ENCODE measurements at regions not wholly inside any gene's neighbourhood (a gene's known extent, or its start where the extent isn't known, plus 50 kb on each side); places are given as distances from the start of the nearest gene placed in this dataset.
"Not testable (repeated sequence)": the region's sequence is repeated elsewhere in the genome, so short reads cannot be mapped to it uniquely, and the experiment has no call there.

DNA sequence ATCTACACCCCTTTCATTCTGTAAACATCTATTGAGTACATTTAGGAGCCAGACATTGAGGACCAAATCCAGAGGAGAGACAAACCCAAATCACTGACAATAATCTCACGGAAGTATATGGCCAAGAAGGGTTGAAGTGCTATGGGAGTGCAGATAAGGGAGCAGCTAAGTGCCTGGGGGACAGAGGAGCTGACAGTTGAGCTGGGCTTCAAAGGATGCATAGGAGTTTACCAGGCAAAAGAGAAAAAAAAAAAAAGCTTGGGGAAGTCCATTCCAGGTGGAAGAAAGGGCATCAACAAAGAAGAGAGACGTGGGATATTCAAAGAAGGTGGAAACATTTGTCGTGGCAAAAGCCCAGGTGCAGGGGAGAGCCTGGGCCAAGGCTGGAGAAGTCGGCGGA, 60.5 kb upstream of the NANOS1 start:
- no peak for DNase-seq

GRCh38 chr10:118970770-118971169, 58.7 kb upstream of the NANOS1 start:
- DNase-seq: no peak

DNA sequence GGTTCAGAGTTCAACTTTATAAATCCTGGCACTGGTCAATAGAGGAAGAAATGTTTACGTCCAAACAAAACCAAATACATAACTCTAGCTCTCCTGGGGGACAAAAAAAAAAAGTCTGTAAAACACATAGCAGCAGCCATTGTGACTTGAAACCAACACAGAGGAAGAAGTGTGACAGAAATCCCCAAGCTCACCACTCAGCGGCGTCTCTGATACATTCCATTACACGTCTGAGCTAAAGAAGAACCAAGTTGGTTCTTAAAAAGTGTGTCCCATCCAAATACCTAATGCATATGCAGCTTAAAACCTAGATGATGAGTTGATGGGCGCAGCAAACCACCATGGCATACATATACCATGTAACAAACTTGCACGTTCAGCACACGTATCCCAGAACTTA, 58.3 kb upstream of the NANOS1 start:
- no peak for DNase-seq

GRCh38 chr10:118971876-118972275, 57.6 kb upstream of the NANOS1 start:
- no peak for DNase-seq

DNA sequence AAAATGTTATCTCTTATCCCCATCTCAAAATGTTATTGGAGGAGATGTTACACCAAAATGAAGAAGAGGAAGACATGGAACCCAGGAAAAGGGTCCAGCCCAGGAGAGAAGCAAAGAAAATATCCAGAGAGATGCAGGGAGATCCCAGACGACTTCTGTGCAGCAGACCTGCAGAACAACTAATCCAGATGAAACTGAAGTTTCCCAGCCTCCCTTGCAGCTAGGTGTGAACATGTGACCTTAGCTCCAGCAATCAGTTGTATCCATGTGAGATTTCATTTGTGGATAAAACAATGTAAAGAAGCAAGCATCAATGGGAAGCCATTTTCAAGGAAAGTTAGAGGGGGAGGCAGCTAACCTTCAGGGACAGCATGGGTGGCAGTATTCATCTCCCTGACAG, 55.8 kb upstream of the NANOS1 start:
- no peak for DNase-seq

DNA sequence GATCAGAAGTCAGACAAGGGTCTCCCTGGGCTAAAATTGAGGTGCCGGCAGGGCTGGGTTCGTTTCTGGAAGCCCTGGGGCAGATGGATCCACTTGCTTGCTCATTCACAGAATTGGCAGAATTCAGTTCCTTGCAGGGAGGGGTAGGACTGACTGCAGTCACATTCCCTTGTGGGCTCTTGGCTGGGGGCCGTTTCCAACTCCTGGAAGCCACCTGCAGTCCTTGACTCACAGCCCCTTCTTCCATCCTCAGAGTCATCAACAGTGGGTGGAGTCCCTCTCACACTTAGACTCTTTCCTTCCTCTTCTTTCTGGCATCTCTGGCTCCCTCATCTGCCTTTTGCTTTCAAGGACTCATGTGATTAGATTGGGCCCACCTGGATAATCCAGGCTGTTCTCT, 54.6 kb upstream of the NANOS1 start:
- no peak for DNase-seq

DNA sequence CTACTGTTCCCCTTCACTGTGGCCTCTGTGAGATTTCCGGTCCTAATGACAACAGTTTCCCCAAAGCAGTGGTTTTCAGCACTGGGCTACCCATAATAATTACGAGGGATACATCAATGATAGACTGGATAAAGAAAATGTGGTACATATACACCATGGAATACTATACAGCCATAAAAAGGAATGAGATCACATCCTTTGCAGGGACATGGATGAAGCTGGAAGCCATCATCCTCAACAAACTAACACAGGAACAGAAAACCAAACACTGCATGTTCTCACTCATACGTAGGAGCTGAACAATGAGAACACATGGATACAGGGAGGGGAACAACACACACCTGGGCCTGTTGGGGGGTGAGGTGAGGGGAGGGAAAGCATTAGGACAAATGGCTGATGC, 53.3 kb upstream of the NANOS1 start:
- DNase-seq: not testable (repeated sequence)

DNA sequence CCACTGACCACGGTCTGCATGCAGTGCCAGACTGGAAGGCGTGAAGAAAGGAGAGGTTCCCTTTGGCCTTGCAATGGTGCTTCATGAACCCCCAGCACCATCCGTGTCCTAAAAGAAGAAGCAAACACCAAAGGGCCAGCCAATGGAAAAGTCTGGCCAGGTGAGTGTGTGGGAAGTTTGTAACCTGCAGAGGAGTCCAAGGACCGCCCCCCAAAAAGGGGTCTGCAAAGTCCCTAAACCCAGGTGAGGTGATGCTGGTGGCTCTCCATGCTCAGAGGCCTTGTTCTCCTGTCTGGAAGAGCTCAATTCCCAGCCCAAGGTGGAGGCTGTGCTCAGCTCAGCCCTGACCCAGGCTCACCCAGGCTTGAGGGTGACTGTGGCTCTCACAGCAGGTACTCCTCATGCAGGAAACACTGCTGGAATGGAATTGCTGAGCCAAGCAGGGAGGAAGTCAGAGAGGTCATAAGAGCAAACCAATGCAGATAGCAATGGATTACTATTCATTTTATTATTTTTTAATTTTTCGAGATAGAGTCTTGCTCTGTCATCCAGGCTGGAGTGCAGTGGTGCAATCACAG, 52.4 kb upstream of the NANOS1 start:
- no peak for DNase-seq

DNA sequence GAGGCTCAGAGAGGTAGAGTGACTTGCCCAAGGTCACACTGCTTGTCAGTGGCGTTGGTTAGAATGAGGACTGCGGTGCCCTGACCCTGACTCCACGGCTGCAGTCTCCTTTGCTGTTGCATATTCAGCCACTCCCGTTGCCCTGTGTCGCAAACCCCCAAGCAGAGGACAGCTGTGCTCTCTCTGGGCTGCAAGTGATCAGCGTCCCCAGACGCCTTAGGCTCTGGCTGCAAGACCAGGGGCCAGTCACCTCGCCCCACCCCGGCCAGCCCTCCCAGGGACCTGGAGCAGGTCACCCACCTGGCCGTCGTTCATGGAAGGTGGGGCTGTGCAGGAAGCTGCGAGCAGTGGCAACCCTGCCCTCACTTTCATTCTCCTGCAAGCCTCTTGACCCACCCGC, 51.7 kb upstream of the NANOS1 start:
- DNase-seq: no peak

DNA sequence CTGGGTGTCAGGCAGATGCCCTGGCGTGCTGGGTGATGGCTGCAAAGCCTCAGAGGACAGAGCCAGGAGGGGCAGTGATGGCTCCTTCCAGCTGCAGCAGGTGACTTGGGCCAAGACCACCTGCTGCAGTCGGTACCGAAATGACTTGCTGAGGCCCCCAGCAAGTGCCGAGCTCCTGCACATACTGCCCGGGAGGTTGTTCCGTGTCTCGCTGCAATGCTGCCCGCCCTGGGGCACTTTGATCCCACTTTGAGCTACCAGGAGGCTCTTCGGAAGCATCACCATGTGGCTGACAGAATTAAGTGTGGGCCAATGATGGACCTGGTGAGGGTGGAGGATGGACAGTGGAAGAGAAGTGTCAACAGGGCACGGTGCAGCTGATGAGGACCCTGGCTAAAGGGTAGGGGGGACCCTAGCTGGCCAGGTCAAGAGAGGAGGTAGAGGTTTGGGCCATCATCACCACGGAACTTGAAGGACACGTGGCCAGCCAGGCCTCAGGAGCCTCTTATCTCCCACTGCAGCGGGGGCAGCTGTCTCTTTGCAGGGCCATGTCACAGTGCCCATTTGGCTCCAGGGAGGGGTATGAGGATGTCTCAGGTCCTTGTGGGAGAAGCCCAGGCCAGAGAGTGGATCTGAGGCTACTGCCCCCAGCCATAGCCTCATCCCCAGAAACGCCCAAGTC, 51.1 kb upstream of the NANOS1 start:
- no peak for DNase-seq

DNA sequence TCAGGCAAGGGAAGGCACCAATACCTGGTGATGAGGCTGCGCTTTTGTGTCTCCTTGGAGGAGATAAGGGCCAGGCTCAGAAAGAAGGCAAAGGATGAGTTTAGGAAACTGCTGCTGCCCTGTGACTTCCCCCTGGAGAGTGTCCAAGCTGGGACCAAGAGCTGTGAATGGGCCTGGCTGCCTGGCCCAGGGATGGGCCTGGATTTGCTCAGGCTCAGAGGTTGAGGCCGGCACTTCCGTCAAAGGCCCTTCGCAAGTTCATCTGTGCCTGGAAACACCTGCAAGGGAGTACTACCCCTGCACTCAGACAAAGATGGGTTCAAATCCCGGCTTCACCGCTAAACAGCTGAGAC, 50.5 kb upstream of the NANOS1 start:
- no peak for DNase-seq

DNA sequence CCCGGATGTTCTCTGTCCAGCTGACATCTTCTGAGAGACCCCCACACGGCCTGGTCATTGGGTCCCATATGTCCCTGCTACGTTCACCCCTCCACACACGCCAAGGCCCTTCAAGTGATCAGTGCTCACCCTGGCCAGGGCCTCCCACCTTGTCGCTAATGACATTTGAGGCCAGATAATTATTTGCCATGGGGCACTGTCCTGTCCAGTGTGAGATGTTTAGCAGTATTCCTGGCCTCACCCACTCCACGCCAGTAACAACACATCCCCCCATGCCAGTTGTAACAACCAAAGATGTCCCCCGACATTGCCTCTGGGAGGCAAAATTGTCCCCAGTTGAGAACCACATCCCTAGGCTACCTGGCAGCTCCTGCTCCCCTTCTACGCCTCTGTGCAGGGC, 49.9 kb upstream of the NANOS1 start:
- DNase-seq: no peak

All from DMS79 treated with DMSO at 0.1 percent for 48 hours (cell line).